HG03135 (cell line): ENCODE measurements at regions not wholly inside any gene's neighbourhood (a gene's known extent, or its start where the extent isn't known, plus 50 kb on each side); places are given as distances from the start of the nearest gene placed in this dataset.

Source experiments
- ATAC-seq: cut with Tn5 transposase; IDR thresholded peaks from one replicate; pipeline ENCODE4 v1.9.1; 2021; ENCODE audit warnings: mild to moderate bottlenecking, moderate library complexity; ENCODE audit not compliant: unreplicated experiment

DNA sequence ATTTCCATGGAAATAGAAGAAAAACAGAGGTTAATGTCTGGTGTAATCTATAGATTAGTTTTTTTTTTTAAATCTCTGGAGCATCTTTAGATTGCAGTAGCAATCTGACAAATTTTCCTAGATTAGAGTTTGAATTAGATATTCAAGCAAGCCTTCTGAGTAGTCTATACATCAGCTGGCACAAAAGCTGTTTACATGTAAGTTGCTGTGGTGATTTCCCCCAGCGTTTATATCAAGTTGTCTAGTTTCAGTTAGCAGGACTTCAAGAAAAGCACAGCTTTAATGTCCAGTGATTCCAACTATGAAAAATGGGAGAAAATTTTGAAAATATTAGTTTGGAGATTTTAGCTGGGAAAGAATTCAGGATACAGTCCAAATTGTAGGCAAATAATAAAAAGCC, 605.0 kb upstream of the USP15 start:
- no peak for ATAC-seq

DNA sequence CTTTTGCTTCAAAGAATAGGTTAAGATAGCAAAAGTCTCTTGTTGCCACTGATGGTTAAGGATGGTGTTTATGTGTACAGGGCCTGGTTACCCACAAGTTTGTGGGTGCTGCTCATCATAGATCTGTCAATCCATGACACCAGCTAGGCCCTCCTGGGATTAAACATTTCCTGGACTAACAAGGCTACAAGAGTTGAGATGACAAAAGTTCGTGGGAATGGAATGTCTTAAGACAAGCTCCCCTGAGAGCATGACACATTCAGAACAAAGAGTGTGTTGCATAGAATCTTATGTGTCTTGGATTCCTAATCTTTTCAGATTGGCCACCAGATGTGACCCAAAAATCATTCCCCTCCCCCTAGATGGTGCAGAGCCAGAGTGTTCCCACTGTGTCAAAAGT, 592.5 kb upstream of the USP15 start:
- ATAC-seq, result no peak

DNA sequence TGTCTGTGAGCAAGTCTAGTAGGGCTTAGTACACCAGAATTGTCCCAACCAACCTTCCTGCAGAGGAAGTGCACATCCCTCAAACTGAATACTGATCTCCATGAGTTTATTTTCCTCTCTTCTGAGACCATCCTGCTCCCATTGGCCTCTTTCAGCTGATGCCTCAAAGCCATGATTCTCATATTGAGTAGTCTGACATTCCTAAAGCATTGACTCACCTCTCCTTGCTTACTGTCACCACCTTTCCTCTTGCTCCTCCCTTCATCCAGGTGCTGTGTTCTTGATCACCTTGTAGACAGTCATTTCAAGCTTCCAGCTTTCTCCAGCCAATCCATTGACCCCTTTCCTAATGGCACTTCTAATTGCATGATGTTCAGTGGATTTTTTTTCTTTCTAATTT, 583.7 kb upstream of the USP15 start:
- no peak for ATAC-seq

- no peak for ATAC-seq
These were observed 572.8 kb upstream of the USP15 start for GRCh38 chr12:61687407-61687806.

DNA sequence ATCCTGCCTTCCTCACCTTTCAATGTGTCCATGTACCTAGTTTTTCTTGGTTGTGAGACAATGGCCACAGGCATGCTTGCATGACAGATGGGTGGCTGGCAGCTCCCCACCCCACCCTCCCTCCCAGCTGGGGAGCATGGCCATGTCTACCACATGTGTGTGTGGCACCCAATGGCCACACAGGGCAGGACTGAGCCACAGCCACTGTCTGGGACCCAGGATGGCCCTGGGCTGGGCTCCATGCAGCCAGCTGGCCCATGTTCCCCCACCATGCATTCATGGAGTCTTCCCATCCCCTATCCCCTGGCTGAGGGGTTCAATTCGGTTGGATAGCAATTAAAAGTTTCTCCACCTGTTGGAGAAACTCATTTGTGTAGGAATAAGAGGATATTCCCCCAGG, 566.0 kb upstream of the USP15 start:
- ATAC-seq, result no peak

DNA sequence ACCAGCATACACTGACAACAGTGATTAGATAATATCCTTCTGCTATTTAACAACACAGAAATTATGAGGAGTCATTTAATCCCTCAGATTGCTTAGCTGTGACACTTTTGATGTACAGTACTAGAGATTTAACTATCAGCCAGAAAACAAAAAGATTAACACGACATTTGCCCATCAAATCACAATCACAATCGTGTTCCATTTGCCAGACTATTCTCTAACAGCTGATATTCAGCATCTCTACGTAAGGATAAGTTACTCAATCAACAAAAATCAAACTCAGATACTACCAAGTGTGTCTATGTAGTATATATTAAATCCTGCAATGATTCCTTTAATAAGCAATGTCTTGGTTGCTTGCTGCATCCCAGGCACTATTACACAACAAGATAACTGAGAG, 558.7 kb upstream of the USP15 start:
- no peak for ATAC-seq

DNA sequence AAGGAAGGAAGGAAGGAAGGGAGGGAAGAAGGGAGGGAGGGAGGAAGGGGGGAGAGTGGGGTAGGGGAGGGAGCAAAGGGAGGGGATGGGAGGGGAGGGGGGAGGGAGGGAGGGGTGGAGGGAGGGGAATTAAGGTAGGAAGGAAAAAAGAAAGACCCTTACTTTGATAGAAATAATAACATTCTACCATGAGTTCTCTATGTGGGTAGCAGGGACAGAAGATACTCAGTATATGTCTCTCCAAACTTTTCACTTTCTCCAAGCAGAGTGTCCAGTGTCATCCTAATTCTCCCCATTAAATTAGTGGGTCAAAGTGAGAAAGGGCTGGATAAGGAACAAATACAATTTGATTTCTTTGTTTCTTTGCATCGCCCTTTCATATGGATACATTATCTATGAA, 553.4 kb upstream of the USP15 start:
- ATAC-seq, result no peak

DNA sequence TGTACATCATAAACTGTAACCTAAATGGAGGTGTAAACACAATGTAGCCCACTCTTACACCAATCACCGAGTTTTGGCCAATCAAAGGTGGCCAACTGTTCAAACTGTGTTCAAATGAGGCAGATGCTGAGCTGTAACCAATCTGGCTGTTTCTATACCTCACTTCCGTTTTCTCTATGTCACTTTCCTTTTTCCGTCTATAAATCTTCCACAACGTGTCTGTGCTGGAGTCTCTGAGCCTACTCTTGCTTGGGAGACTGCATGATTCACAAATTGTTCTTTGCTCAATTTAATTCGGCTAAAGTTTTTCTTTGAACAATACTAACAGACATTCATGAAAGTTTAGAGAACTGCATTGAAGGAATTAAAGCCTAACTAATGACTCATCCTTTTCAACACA, 547.1 kb upstream of the USP15 start:
- no peak for ATAC-seq

GRCh38 chr12:61717986-61718385, 542.2 kb upstream of the USP15 start:
- no peak for ATAC-seq

GRCh38 chr12:61739925-61740324, 520.3 kb upstream of the USP15 start:
- ATAC-seq, result no peak

GRCh38 chr12:61750604-61751003, 509.6 kb upstream of the USP15 start:
- no peak for ATAC-seq

GRCh38 chr12:61754214-61754613, 506.0 kb upstream of the USP15 start:
- no peak for ATAC-seq

DNA sequence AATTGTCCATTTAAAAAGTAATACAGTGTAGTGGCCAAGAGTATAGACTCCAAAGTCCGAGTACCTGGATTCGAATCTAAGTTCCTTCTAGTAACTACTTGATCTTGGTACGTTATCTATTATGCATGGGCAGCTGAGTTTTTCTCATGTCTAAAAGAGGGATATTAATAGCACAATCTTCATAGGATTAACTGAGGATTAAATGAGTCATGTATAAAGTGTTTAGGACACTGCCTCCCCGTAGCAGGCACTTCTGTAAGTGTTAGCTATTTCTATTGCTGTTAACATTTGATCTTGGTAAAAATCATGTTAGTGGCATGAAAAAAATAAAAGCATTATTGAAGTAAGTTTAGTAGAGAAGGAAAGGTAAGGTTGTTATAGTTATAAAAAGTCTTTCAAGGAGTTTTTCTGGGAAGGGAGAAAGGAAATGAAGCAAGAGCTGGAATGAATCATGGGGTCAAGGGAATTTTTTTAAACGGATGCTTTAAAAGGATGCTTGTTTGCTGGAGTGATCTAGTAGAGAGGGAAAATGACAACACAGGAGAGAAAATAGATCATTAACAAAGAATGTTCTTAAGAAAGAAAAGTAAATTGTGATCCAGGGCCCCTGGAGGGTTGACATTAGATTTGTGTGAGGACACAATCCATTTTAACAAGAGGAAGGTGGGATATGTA, 502.2 kb upstream of the USP15 start:
- no peak for ATAC-seq

DNA sequence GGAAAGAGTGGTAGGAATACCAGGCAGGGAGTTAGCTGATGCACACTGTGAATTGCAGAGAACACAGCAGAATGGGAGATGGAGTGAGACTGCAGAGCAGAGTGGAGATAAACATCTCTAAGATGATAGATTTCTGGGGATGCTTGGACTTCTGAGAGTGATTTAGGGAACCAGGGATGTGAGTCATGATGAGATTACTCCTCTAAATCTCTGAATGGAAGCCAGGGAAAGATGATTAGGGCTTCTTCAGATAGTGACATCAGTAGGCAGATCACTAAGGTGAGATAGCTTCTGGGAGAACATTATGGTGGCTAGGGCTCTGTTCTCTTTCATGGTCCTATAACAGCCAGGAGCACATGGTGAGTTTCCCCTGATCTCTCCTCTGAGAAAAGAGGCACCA, 501.5 kb upstream of the USP15 start:
- no peak for ATAC-seq

DNA sequence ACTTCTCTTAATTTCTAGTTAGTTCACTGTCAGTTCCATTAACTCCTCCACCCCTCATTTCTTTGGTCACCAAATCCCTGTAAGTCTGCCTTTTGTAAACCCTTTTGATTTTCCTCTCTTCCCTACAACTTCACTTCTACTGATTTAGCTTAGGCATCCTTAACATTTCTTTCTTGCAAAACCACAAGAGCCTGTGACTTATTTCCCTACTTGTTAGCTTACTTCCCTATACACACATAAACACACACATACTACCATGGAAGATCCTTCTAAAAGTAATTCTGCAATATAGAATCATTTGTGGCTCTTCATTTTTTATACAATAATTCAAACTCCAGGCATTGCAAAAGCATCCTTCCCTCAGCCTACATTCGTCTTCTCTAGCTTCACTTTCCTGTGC, 494.3 kb upstream of the USP15 start:
- no peak for ATAC-seq

GRCh38 chr12:61780435-61780834, 479.8 kb upstream of the USP15 start:
- no peak for ATAC-seq

DNA sequence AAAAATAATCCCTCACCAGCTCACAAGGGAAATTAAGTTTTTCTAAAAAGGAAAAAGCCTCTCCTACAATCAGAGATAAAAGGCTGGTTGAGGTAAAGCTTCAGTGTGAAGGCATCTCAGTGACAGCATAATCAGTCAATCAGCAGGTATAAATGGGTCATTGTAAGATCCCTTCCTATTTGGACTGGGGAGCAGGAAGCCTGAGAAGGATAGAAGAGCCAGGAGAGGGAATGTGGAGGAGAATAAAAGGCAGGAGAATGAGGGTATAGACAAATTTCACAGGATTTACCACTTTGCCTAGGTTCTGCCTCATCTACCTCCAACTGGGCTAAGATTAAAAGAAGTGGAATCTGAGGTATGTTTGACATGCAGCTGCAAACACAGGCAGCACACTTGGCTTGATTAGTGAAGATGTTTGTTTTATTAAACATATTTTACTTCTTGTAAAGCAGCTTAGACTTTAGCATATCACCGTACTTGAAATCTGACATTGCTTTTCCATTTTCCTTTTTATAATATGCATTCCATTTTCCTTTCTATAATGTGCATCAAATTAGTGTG, 479.1 kb upstream of the USP15 start:
- no peak for ATAC-seq

- ATAC-seq, result no peak
These were observed 463.4 kb upstream of the USP15 start for GRCh38 chr12:61796846-61797245.

DNA sequence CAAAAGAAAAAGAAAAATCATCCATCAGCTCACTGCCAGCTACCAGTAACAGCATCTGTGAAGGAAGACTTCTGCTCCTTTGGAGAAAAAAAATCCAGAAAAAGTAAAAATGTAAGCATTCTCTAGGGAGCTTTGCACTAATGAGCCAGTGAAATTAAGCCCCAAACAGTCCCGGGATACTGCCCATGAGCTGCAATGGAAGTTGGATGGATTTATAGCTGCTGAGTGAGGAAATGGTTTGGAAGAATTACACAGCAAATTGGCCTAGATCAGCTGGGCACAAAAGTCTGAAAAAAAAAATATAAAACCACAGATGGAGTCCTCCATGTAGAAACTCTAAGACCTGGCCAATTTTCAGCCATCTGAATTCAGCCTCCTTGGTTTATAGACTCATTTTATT, 462.9 kb upstream of the USP15 start:
- ATAC-seq, result no peak

GRCh38 chr12:61798778-61799177, 461.4 kb upstream of the USP15 start:
- ATAC-seq, result no peak

DNA sequence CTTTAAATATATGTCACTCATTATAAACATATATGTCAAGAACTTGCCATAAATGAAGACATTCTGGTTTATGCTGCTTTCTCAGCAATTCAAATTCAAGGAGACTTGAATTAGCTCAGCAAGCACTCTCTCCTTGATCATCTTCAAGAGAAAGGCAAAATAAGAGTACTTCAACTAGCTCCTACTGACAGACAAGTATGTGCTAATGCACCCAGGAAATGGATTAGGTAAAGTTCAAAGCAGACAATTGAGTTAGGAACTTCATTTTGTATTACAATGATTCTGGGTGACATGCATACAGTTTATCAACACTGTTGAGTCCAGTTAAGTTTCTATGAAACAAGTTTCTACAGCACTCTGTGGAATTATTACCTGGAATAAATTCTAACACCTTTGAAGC, 455.9 kb upstream of the USP15 start:
- ATAC-seq, result no peak

- no peak for ATAC-seq
These were observed 451.3 kb upstream of the USP15 start for GRCh38 chr12:61808856-61809255.

DNA sequence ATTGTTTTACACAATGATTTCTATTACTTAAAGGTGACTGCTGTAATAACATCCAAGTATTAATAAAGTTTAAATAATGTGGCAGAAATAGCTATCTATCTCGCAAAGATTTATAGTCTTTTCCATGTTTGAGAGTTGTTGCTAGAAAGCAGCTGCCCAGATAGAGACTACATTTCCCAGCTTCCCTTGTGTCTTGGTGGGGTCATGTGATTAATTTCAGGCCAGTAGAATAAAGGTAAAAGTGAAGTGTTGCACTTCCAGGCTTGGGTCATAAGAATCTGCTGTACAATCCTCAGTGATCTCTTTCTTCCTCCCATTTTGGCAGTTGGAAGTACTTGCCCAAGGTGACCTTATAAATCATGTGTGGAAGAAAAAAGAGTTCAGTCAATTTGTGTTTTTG, 449.7 kb upstream of the USP15 start:
- ATAC-seq, result no peak
